LNCaP clone FGC (cell line): ENCODE measurements at regions not wholly inside any gene's neighbourhood (a gene's known extent, or its start where the extent isn't known, plus 50 kb on each side); places are given as distances from the start of the nearest gene placed in this dataset.

Experiments
- DNase-seq: peaks from one replicate; pipeline ENCODE4 v3.0.0-alpha.2; 2011; ENCODE audit warnings: low read depth
- H3K4me3 ChIP-seq: 2 replicates; pipeline ENCODE4 v1.5.1; 2011; ENCODE audit warnings: mild to moderate bottlenecking, low read depth, low read length, control low read depth
- CTCF ChIP-seq: IDR thresholded peaks from 2 replicates; pipeline ENCODE4 v1.5.1; 2012; ENCODE audit warnings: mild to moderate bottlenecking; ENCODE audit not compliant: control insufficient read depth, insufficient read depth; ENCODE audit errors: extremely low read depth

GRCh38 chr6:167573461-167574215, 248.8 kb downstream of the TTLL2 start:
- H3K4me3 ChIP-seq: no peak overlapping the region
- no peak for TF ChIP-seq CTCF
- no peak for DNase-seq

DNA sequence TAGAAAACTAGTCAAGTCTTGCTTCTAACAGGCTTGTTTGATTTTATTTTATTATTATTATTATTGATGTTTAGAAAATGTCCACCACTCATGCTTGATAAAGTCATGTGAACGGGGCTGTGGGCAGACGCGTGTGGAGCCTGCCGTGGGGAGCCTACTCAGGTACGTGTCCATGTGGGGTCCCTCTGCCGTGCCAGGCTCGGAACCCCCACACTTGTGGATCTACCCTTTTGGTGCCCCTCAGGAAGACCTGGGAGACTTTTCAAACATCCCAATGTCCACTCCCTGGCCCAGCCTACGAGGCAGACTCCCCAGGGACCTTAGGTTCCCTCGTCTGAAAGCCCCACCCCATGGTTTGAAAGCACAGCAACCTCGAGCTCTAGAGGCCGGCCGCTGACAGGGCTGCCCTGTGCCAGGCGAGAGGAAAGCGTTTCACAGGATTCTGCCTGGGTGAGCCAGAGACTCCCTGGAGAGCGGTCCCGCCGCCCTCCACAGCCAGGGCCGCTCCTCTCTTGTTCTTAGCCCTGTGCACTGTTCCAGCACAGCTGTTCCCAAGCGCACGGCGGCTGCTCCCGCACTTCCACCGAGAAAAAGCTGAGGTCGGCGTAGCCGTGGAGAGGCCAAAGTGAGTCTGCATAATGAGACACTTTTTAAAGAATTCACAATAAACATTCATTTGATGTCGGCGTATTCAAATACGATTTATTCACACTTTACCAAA, 249.7 kb downstream of the TTLL2 start:
- H3K4me3 ChIP-seq: no peak overlapping the region
- TF ChIP-seq CTCF: no peak
- DNase-seq: no peak

- no peak for TF ChIP-seq CTCF
- H3K4me3 ChIP-seq: no peak overlapping the region
- DNase-seq: no peak
Observed at GRCh38 chr6:167575158-167575696, 250.3 kb downstream of the TTLL2 start.

DNA sequence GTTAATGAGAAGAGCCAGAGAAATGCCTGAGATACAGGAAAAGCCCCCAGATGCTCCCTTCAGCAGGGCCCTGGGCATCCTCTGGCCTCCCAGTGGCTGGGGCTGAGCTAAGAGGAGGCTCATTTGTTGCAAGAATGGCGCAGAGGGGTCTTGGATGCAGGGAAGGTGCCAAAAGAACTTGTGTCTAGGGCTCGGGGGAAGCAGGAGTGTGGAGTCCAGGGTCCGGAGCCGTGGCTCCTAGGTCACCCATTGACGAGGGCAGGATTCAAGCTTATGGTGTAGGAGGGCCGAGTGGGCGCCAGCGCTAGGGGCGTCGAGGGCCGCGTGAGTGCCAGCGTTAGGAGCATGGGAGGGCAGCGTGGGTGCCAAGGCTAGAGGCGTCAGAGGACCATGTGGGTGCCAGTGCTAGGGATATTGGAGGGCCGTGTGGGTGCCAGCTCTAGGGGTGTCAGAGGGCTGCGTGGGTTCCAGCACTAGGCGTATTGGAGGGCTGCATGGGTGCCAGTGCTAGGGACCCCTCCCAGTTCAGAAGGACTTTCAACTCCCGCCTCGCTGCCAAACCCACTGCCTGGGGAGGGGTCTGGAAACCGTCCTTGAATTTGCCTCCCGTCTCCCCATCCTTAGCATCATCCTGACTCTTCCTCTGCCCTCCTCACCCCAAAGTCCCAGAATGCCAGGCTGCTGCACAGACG, 250.5 kb upstream of the AFDN start:
- no peak overlapping the region for H3K4me3 ChIP-seq
- DNase-seq: no peak
- TF ChIP-seq CTCF: no peak

- DNase-seq: no peak
- no peak for TF ChIP-seq CTCF
- no peak overlapping the region for H3K4me3 ChIP-seq
Observed at GRCh38 chr6:167576828-167577503, 249.7 kb upstream of the AFDN start.

DNA sequence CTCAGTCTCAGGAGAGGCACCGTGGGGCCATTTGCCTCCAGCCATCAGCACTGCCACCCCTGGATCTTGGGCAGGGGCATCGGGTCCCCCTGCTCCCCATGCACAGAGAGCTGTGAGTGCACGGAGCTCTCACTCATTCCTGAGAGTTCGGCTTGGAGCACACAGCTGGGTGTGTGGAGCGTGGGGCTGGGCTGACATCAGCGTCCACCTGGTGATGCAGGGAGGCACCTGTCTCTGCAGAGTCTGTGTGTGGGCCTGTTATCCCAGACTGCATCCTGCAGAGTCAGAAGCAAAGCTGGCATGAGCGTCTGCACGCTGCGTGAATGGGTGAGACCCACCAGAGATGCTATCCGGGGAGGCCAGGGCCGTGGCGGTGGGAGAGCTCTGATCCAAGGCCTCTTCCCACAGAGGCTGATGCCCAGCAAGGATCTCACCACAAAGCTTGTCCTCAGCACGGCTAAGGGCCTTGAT, 248.8 kb upstream of the AFDN start:
- no peak for TF ChIP-seq CTCF
- no peak for DNase-seq
- no peak overlapping the region for H3K4me3 ChIP-seq
